ENCODE measurements at regions not wholly inside any gene's neighbourhood (a gene's known extent, or its start where the extent isn't known, plus 50 kb on each side); places are given as distances from the start of the nearest gene placed in this dataset.

GRCh38 chr18:25962919-25963318 is 127.5 kb downstream of the SS18 start:
- in situ Hi-C loops (cut with MboI; ENCODE audit: low sequenced_read_pairs) (no loop called here), intact Hi-C loops (cut with micrococcal nuclease) (no loop called here), dilution Hi-C loops (cut with HindIII; ENCODE audit: low sequenced_read_pairs, unreplicated experiment) (no loop called here)
- Histone ChIP-seq H3K27me3 (ENCODE audit: control insufficient read depth, insufficient read depth, low read length) (peaks cover 9% of the 10 kb centered on the region), H3K36me3 (ENCODE audit: control insufficient read depth, insufficient read depth, low read length) (no peaks in the 10 kb centered on the region), H4K20me1 (ENCODE audit: insufficient read depth, low read length) (no peaks in the 10 kb centered on the region), H4K5ac (ENCODE audit: low read depth, low read length) (no peak overlapping the region), H3K4me2 (ENCODE audit: low read depth, low read length) (no peak overlapping the region), H2BK20ac (ENCODE audit: low read depth, low read length) (no peak overlapping the region), H3K23ac (ENCODE audit: low read depth, low read length) (no peak overlapping the region), H3K4me1 (ENCODE audit: control insufficient read depth, insufficient read depth, low read length) (no peaks in the 10 kb centered on the region), H3K14ac (replicated peaks; ENCODE audit: low read depth, low read length) (no peak overlapping the region), H4K8ac (ENCODE audit: low read depth in 2 of 2, low read length in 2 of 2) (no peak overlapping the region), H2AFZ (replicated peaks; ENCODE audit: low read length, poor library complexity) (no peak overlapping the region), H2BK5ac (ENCODE audit: low read depth, low read length, poor library complexity, severe bottlenecking) (no peak overlapping the region), H3K18ac (ENCODE audit: low read depth, low read length) (no peak overlapping the region), H2BK120ac (ENCODE audit: low read depth, low read length) (no peak overlapping the region), H2AK5ac (ENCODE audit: low read depth, low read length) (no peak overlapping the region), H3K4ac (ENCODE audit: low read depth, low read length) (no peak overlapping the region), H3K4me3 (ENCODE audit: insufficient read depth, low read depth, low read length) (no peak overlapping the region), H3K56ac (ENCODE audit: extremely low read depth, insufficient read depth, low read length) (no peak overlapping the region), H3K9ac (ENCODE audit: low read depth, low read length) (no peak overlapping the region), H4K91ac (ENCODE audit: insufficient read depth, low read depth, low read length) (no peak overlapping the region), H3K9me1 (ENCODE audit: insufficient read depth, low read length) (no peaks in the 10 kb centered on the region; the same call in 1 of the 2 replicates), H2BK15ac (ENCODE audit: low read depth, low read length) (no peak overlapping the region), H3K9me3 (ENCODE audit: control insufficient read depth, insufficient read depth, low read length) (no peaks in the 10 kb centered on the region), H2AK9ac (replicated peaks; ENCODE audit: low read depth, low read length, poor library complexity) (no peak overlapping the region), H3K79me1 (ENCODE audit: low read depth in 1 of 2, low read length in 2 of 2) (no peaks in the 10 kb centered on the region), H3K27ac (ENCODE audit: insufficient read depth, low read length) (no peak overlapping the region)
- DNase-seq: no peak
- ChIA-PET CTCF (no interaction called here), POLR2A (ENCODE audit: unreplicated experiment) (no interaction called here)
- ATAC-seq (ENCODE audit: low read depth): no peak
- WGBS, 2 experiments (ENCODE audit: extremely low coverage in 2 of 2, insufficient read length in 1 of 2): no CpG with 5 or more reads among the region's 2 CpGs
- TF ChIP-seq MAFK (IDR thresholded peaks at IDR 0.05; ENCODE audit: low read depth, low read length) (no peak), USF2 (IDR thresholded peaks at IDR 0.05; ENCODE audit: low read depth, low read length) (no peak), SMC3 (IDR thresholded peaks at IDR 0.05; ENCODE audit: low read depth, low read length) (no peak), ELK1 (IDR thresholded peaks at IDR 0.05; ENCODE audit: borderline replicate concordance, low read depth, low read length) (no peak), BHLHE40 (IDR thresholded peaks at IDR 0.05; ENCODE audit: low read depth, low read length) (no peak), POLR2A (IDR thresholded peaks at IDR 0.05; ENCODE audit: low read depth, low read length) (no peak), MAZ (IDR thresholded peaks at IDR 0.05; ENCODE audit: borderline replicate concordance, low read depth, low read length) (no peak), FOS (IDR thresholded peaks at IDR 0.05; ENCODE audit: low read depth, low read length) (no peak), RCOR1 (IDR thresholded peaks at IDR 0.05; ENCODE audit: insufficient replicate concordance, low read length) (no peak), MXI1 (IDR thresholded peaks at IDR 0.05; ENCODE audit: borderline replicate concordance, low read depth, low read length) (no peak), RAD21 (IDR thresholded peaks at IDR 0.05; ENCODE audit: low read length) (no peak), RFX5 (IDR thresholded peaks at IDR 0.05; ENCODE audit: low read depth, low read length) (no peak), CHD1 (IDR thresholded peaks at IDR 0.05; ENCODE audit: low read depth, low read length) (no peak), CTCF (conservative IDR thresholded peaks at IDR 0.05; ENCODE audit: low read depth, low read length) (no peak), CEBPB (IDR thresholded peaks at IDR 0.05; ENCODE audit: low read depth, low read length) (no peak)
- BruUV-seq (replicated peaks): no TSS peak

Measured in IMR-90 (cell line).